Uterus (tissue), 3 donors: ENCODE measurements at regions not wholly inside any gene's neighbourhood (a gene's known extent, or its start where the extent isn't known, plus 50 kb on each side); places are given as distances from the start of the nearest gene placed in this dataset.

Source experiments
- DNase-seq, 2 donors: peaks; one replicate each; pipeline ENCODE4 v3.0.0-alpha.2; 2019 to 2020
- H3K27ac ChIP-seq, 2 donors: fragments of 200-600 bp; sonication (generic); 1 replicate in 1 of 2; 2 replicates in 1 of 2; pipeline ENCODE4 v1.5.1; 2016 to 2018
- H3K27me3 ChIP-seq, 2 donors: fragments of 200-600 bp; sonication (generic); one replicate each; pipeline ENCODE4 v1.5.1; 2018 to 2019; ENCODE audit warnings: control low read depth in 1 of 2
- H3K36me3 ChIP-seq, 2 donors: fragments of 200-600 bp; sonication (generic); one replicate each; pipeline ENCODE4 v1.5.1; 2019; ENCODE audit warnings: control low read depth in 1 of 2
- H3K4me1 ChIP-seq, 2 donors: fragments of 200-600 bp; sonication (generic); one replicate each; pipeline ENCODE4 v1.5.1; 2018 to 2019; ENCODE audit warnings: control low read depth in 1 of 2
- H3K4me3 ChIP-seq, 2 donors: fragments of 200-600 bp; sonication (generic); 1 replicate in 1 of 2; 2 replicates in 1 of 2; pipeline ENCODE4 v1.5.1; 2018 to 2019; ENCODE audit warnings: mild to moderate bottlenecking in 1 of 2
- H3K9me3 ChIP-seq, 2 donors: fragments of 200-600 bp; sonication (generic); one replicate each; pipeline ENCODE4 v1.5.1; 2019; ENCODE audit warnings: control low read depth in 1 of 2
- POLR2A ChIP-seq, 2 donors: fragments of 450-650 bp; IDR thresholded peaks; one replicate each; pipeline ENCODE4 v1.6.1; 2016; ENCODE audit warnings: antibody characterized with exemption in 2 of 2, mild to moderate bottlenecking in 1 of 2, moderate library complexity in 1 of 2
- intact Hi-C: fragments of 100-400 bp; cut with DNase I; formaldehyde crosslinking; loops from one replicate; pipeline ENCODE4 v1.15.1; 2023; ENCODE audit warnings: low total_unique reads
- TF ChIP-seq, protein P1 (sequence below), 4 experiments: fragments of 200-600 bp in 2 of 4; fragments of 450-650 bp in 2 of 4; sonication (generic) in 2 of 4; IDR thresholded peaks; one replicate each; pipeline ENCODE4 v1.5.1; 2016 to 2019; ENCODE audit warnings: antibody characterized with exemption in 4 of 4, mild to moderate bottlenecking in 2 of 4, moderate library complexity in 1 of 4
- donor health status: DM: yes; HTN: yes; CAD: no.

- Histone ChIP-seq H3K4me1 (no peaks in the 10 kb centered on the region), H3K9me3 (no peaks in the 10 kb centered on the region), H3K27me3 (no peaks in the 10 kb centered on the region), H3K36me3 (no peaks in the 10 kb centered on the region), H3K27ac (no peak overlapping the region), H3K4me3 (no peak overlapping the region)
- TF ChIP-seq, protein P1, sequence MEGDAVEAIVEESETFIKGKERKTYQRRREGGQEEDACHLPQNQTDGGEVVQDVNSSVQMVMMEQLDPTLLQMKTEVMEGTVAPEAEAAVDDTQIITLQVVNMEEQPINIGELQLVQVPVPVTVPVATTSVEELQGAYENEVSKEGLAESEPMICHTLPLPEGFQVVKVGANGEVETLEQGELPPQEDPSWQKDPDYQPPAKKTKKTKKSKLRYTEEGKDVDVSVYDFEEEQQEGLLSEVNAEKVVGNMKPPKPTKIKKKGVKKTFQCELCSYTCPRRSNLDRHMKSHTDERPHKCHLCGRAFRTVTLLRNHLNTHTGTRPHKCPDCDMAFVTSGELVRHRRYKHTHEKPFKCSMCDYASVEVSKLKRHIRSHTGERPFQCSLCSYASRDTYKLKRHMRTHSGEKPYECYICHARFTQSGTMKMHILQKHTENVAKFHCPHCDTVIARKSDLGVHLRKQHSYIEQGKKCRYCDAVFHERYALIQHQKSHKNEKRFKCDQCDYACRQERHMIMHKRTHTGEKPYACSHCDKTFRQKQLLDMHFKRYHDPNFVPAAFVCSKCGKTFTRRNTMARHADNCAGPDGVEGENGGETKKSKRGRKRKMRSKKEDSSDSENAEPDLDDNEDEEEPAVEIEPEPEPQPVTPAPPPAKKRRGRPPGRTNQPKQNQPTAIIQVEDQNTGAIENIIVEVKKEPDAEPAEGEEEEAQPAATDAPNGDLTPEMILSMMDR (IDR thresholded peaks at IDR 0.05), result no peak
- no peak for TF ChIP-seq POLR2A (IDR thresholded peaks at IDR 0.05)
- intact Hi-C loops, result no loop called here
- no peak for DNase-seq
These were observed 458.5 kb downstream of the MAT2B start for GRCh38 chr5:163963881-163964280.

GRCh38 chr5:163964671-163965070, 459.3 kb downstream of the MAT2B start:
- Histone ChIP-seq H3K27me3 (no peaks in the 10 kb centered on the region), H3K27ac (no peak overlapping the region), H3K9me3 (no peaks in the 10 kb centered on the region), H3K4me1 (no peaks in the 10 kb centered on the region), H3K36me3 (no peaks in the 10 kb centered on the region), H3K4me3 (no peak overlapping the region)
- TF ChIP-seq, protein P1 (IDR thresholded peaks at IDR 0.05), result no peak
- no peak for TF ChIP-seq POLR2A (IDR thresholded peaks at IDR 0.05)
- intact Hi-C loops, result no loop called here
- DNase-seq, result no peak

GRCh38 chr5:163967268-163967667, 461.8 kb downstream of the MAT2B start:
- Histone ChIP-seq H3K9me3 (no peaks in the 10 kb centered on the region), H3K27me3 (no peaks in the 10 kb centered on the region), H3K27ac (no peak overlapping the region), H3K4me1 (no peaks in the 10 kb centered on the region), H3K4me3 (no peak overlapping the region), H3K36me3 (no peaks in the 10 kb centered on the region)
- TF ChIP-seq, protein P1 (IDR thresholded peaks at IDR 0.05), result no peak
- TF ChIP-seq POLR2A (IDR thresholded peaks at IDR 0.05), result no peak
- no peak for DNase-seq
- intact Hi-C loops, result no loop called here

GRCh38 chr5:163968651-163969050, 463.2 kb downstream of the MAT2B start:
- intact Hi-C loops, result no loop called here
- no peak overlapping the region for H3K27ac ChIP-seq
- H3K36me3 ChIP-seq, result no peaks in the 10 kb centered on the region
- DNase-seq, result no peak
- no peaks in the 10 kb centered on the region for H3K4me1 ChIP-seq
- no peaks in the 10 kb centered on the region for H3K9me3 ChIP-seq
- no peak overlapping the region for H3K4me3 ChIP-seq
- no peak for TF ChIP-seq POLR2A (IDR thresholded peaks at IDR 0.05)
- TF ChIP-seq, protein P1 (IDR thresholded peaks at IDR 0.05), result no peak
- no peaks in the 10 kb centered on the region for H3K27me3 ChIP-seq

DNA sequence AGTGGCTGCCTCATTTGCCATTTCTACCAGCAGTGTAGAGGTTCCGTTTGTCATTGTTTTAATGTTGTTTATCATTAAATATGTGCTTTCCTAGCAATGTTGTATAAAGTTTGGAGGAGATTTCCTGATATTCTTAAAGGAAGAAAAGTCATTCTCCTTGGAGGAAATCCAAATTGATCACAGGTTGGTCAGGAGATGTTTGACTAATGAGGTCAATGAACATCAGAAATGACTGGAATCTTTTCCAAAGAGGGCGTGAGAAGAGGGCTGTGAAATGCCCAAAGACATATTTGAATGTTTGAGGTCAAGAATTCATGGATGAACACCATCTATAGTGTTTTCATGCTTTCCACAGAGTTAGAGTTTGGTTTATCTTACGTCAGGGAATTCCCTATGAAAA, 471.3 kb downstream of the MAT2B start:
- no peak for TF ChIP-seq POLR2A (IDR thresholded peaks at IDR 0.05)
- TF ChIP-seq, protein P1 (IDR thresholded peaks at IDR 0.05), result no peak
- intact Hi-C loops, result no loop called here
- DNase-seq, result no peak
- Histone ChIP-seq H3K4me3 (no peak overlapping the region), H3K4me1 (no peaks in the 10 kb centered on the region), H3K27ac (no peak overlapping the region), H3K9me3 (no peaks in the 10 kb centered on the region), H3K27me3 (no peaks in the 10 kb centered on the region), H3K36me3 (no peaks in the 10 kb centered on the region)
